GM21576 (cell line): ENCODE measurements at regions not wholly inside any gene's neighbourhood (a gene's known extent, or its start where the extent isn't known, plus 50 kb on each side); places are given as distances from the start of the nearest gene placed in this dataset.
"Not testable (repeated sequence)": the region's sequence is repeated elsewhere in the genome, so short reads cannot be mapped to it uniquely, and the experiment has no call there.

Source experiments
- ATAC-seq: cut with Tn5 transposase; IDR thresholded peaks from one replicate; pipeline ENCODE4 v1.9.1; 2021; ENCODE audit warnings: mild to moderate bottlenecking, moderate library complexity; ENCODE audit not compliant: unreplicated experiment

- ATAC-seq, result no peak
These were observed 107.5 kb upstream of the SCAF8 start for GRCh38 chr6:154625721-154626120.

DNA sequence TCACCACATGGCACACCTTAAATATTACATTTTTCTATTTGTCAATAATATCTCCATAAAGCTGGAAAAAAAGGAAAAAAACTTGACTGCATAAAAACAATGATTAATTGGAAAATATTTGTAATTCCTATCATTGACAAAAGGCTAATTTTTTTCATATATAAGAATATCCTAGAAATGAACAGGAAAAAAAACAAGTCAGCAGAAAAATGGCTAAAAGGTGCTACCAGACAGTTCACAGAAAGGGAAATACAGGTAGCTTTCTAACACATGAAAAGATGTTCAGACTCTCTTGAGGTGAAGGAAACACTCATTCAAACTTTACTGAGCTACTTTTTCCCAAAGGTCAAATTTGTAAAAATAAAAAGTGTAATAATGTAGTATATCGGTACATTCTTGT lies 104.1 kb upstream of the SCAF8 start:
- no peak for ATAC-seq

- no peak for ATAC-seq
These were observed 101.1 kb upstream of the SCAF8 start for GRCh38 chr6:154632119-154632518.

DNA sequence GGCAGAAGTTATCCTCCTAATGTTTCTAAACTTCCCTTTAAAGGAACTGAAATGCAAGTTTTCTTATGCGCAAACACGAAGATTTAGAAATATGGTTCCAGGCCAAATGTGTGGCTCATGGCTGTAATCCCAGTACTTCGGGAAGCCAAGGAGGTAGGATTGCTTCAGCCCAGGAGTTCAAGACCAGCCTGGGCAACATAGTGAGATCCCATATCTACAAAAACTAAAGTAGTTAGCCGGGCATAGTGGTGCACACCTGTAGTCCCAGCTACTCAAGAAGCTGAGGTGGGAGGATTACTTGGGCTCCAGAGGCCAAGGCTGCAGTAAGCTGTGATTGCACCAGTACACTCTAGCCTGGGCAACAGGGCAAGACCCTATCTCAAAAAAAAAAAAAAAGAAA lies 95.8 kb upstream of the SCAF8 start:
- no peak for ATAC-seq

- ATAC-seq, result no peak
These were observed 94.8 kb upstream of the SCAF8 start for GRCh38 chr6:154638369-154638768.

- ATAC-seq, result not testable (repeated sequence)
These were observed 94.0 kb upstream of the SCAF8 start for GRCh38 chr6:154639196-154639595.

GRCh38 chr6:154648188-154648887 lies 84.9 kb upstream of the SCAF8 start:
- no peak for ATAC-seq

- ATAC-seq, result no peak
These were observed 84.4 kb upstream of the SCAF8 start for GRCh38 chr6:154648888-154649205.

GRCh38 chr6:154649721-154650120 lies 83.5 kb upstream of the SCAF8 start:
- no peak for ATAC-seq

- no peak for ATAC-seq
These were observed 82.9 kb upstream of the SCAF8 start for GRCh38 chr6:154650351-154650750.

DNA sequence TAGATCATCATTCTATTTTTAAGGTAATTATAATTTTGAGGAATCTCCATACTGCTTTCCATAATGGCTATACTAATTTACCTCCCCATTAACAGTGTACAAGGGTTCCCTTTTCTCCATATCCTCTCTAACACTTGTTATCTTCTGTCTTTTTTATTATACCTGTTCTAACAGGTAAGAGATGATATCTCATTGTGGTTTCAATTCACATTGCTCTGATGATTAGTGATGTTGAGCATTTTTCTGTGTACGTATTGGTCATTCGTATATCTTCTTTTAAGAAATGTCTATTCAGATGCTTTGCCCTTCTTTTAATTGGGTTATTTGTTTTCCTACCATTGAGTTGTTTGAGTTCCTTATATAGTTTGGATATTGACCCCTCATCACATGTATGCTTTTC lies 81.6 kb upstream of the SCAF8 start:
- no peak for ATAC-seq

DNA sequence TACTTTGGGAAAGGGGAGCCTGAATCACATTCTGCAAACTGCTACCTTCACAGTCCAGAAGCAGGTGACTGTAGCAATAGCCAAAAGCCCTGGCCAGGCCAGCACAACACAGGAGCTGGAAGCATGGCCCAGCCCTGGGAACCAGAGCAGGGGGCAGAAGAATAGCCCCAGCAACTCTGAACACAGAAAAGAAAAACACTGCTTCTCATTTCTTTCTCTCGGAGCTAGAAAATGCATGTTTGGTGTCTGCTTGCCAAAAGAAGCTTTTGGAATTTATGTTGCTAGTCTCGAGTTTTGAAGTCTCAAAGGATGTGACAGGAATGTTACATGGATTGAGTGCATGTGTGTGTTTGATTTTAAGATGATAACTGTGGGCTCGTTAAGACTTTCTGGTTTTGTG lies 79.8 kb upstream of the SCAF8 start:
- no peak for ATAC-seq

- no peak for ATAC-seq
These were observed 79.4 kb upstream of the SCAF8 start for GRCh38 chr6:154653853-154654252.

DNA sequence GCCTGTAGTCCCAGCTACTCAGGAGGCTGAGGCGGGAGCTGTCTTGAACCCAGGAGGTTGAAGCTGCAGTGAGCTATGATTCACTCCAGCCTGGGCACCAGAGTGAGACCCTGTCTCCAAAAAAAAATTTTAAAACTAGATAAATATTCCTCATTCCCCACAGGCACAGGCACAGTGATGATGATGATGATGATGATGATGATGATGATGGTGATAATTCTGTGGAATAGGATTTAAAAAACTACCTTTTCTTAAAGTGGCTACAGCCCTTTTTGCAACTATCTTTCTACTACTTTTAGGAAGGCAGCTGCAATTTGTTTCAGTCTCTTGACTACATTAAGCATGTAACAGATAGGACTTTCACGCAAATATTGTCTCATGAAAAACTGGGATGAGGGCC lies 76.6 kb upstream of the SCAF8 start:
- no peak for ATAC-seq

- no peak for ATAC-seq
These were observed 71.4 kb upstream of the SCAF8 start for GRCh38 chr6:154661768-154662167.

- no peak for ATAC-seq
These were observed 68.9 kb upstream of the SCAF8 start for GRCh38 chr6:154664287-154664686.

DNA sequence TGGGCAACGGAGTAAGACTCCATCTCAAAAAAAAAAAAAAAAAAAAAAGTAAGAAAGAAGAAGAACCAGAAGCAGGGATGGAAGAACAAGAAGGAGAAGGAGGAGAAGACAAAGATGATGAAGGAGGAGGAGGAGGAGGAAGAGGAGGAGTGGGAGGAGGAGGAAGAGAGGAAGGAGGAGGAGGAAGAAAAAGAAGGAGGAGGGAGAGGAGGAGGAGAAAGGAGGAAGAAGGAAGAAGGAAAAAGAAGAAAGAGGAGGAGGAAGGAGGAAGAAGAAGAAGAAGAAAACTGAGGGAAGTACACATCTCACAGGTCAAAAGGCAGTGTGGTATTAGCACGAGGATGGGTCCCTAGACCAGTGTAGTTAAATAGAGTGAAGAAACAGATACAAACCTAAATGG lies 65.1 kb upstream of the SCAF8 start:
- no peak for ATAC-seq

DNA sequence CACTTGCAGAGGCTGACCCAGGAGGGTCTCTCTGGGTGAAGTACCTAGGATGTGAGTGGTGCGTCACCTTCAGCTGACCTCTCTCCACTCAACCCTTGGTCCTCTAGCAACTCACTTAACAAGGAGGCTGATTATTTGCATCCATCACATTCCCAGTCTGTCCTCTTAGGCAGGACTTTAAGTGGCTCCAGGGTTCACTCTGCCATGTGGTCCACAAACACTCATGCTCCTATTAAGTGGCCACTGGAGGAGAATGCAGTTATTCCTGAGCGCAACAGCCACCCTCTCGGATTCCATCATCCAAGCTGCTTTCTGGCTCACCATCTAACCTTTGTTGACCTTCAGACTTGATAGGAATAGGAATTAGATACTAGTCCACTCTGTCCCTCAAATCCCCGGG lies 61.1 kb upstream of the SCAF8 start:
- ATAC-seq, result no peak

GRCh38 chr6:154673919-154674318 lies 59.3 kb upstream of the SCAF8 start:
- no peak for ATAC-seq

GRCh38 chr6:154675602-154676088 lies 57.6 kb upstream of the SCAF8 start:
- ATAC-seq, result peak; percentile 100

DNA sequence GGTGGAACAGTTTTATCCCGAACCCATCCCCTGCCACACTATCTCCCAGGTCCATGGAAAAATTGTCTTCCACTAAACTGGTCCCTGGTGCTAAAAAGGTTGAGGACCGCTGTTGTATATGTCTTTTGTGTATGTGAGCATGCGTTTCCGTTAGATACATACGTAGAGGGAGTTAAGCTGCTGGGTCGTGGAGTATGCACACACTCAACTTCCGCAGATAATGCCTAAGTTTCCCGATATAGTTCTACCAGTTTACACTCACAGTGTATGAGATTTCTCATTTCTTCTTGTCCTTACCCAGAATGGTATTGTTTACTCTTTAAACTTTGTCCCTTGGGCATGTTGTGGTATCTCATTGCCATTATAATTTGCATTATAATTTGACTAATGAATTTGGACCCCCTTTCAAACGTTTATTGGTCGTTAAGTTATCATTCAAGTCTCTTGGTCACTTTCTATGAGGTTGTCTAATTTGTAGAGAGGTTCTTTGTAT lies 50.5 kb upstream of the SCAF8 start:
- ATAC-seq, result no peak
